Stomach (tissue), 8 donors: ENCODE measurements at regions not wholly inside any gene's neighbourhood (a gene's known extent, or its start where the extent isn't known, plus 50 kb on each side); places are given as distances from the start of the nearest gene placed in this dataset.

Source experiments
- DNase-seq, 2 donors: peaks; one replicate each; pipeline versions ENCODE4 v3.0.0 to v3.0.0-alpha.2; 2013 to 2019
- H3K27ac ChIP-seq, 5 donors: fragments of 200-600 bp in 4 of 5; sonication (generic) in 4 of 5; one replicate each; pipeline ENCODE4 v1.5.1; 2013 to 2019; ENCODE audit warnings: mild to moderate bottlenecking in 1 of 5, moderate library complexity in 1 of 5
- H3K27me3 ChIP-seq, 3 donors: fragments of 200-600 bp; sonication (generic); one replicate each; pipeline ENCODE4 v1.5.1; 2017 to 2019; ENCODE audit warnings: mixed run types in 1 of 3
- H3K36me3 ChIP-seq, 4 donors: fragments of 200-600 bp; sonication (generic); 1 replicate in 3 of 4; 2 replicates in 1 of 4; pipeline ENCODE4 v1.5.1; 2016 to 2019
- H3K4me1 ChIP-seq, 4 donors: fragments of 200-600 bp; sonication (generic); one replicate each; pipeline ENCODE4 v1.5.1; 2016 to 2019
- H3K4me3 ChIP-seq, 4 donors: fragments of 200-600 bp; sonication (generic) in 3 of 4; one replicate each; pipeline ENCODE4 v1.5.1; 2016 to 2019; ENCODE audit warnings: mild to moderate bottlenecking in 1 of 4
- H3K9me3 ChIP-seq, 4 donors: fragments of 200-600 bp; sonication (generic); one replicate each; pipeline ENCODE4 v1.5.1; 2016 to 2019
- EP300 ChIP-seq: sonication (generic); formaldehyde crosslinking; IDR thresholded peaks from one replicate; pipeline ENCODE4 v1.6.1; 2017; ENCODE audit warnings: antibody characterized with exemption
- POLR2A ChIP-seq, 4 donors: fragments of 450-650 bp; IDR thresholded peaks; one replicate each; pipeline ENCODE4 v1.6.1; 2016; ENCODE audit warnings: antibody characterized with exemption in 4 of 4, control low read depth in 2 of 4, mild to moderate bottlenecking in 1 of 4, moderate library complexity in 1 of 4
- POLR2AphosphoS5 ChIP-seq, 3 donors: sonication (generic); formaldehyde crosslinking; IDR thresholded peaks; one replicate each; pipeline ENCODE4 v1.6.1; 2016; ENCODE audit warnings: antibody characterized with exemption in 3 of 3
- WGBS, 5 donors: extraction: QIAGEN DNeasy Blood & Tissue Kit in 3 of 5; methylation state at CpG; one replicate each; pipeline versions ENCODE4 v1.1.5 to v1.1.7; 2013 to 2018; 5-methylcytosine and 5-hydroxymethylcytosine counted together
- intact Hi-C: fragments of 100-400 bp; cut with DNase I; formaldehyde crosslinking; loops from one replicate; pipeline ENCODE4 v1.15.1; 2023; ENCODE audit warnings: low total_unique reads
- TF ChIP-seq, protein P1 (sequence below), 7 experiments: fragments of 450-650 bp in 4 of 7; fragments of 200-600 bp in 3 of 7; sonication (generic) in 3 of 7; IDR thresholded peaks; one replicate each; pipeline ENCODE4 v1.5.1; 2016 to 2019; ENCODE audit warnings: antibody characterized with exemption in 7 of 7, control low read depth in 2 of 7, mild to moderate bottlenecking in 1 of 7
- donor health status: healthy with polysubstance abuse.
- donor health status: Bipolar disorder and iron deficiency.
- donor health status: healthy.

GRCh38 chr17:34527908-34528470 is 51.4 kb upstream of the TMEM132E start:
- Histone ChIP-seq H3K36me3 (no peaks in the 10 kb centered on the region), H3K9me3 (no peaks in the 10 kb centered on the region), H3K4me1 (no peaks in the 10 kb centered on the region), H3K4me3 (no peak overlapping the region), H3K27ac (no peak overlapping the region), H3K27me3 (peaks cover 0 to 63% (median 5%) of the 10 kb centered on the region in 3 donors)
- 58 to 66% (median 62%) methylated on average over 13 of the region's 13 CpGs for WGBS, 5 donors
- no peak for TF ChIP-seq POLR2AphosphoS5 (IDR thresholded peaks at IDR 0.05)
- TF ChIP-seq, protein P1, sequence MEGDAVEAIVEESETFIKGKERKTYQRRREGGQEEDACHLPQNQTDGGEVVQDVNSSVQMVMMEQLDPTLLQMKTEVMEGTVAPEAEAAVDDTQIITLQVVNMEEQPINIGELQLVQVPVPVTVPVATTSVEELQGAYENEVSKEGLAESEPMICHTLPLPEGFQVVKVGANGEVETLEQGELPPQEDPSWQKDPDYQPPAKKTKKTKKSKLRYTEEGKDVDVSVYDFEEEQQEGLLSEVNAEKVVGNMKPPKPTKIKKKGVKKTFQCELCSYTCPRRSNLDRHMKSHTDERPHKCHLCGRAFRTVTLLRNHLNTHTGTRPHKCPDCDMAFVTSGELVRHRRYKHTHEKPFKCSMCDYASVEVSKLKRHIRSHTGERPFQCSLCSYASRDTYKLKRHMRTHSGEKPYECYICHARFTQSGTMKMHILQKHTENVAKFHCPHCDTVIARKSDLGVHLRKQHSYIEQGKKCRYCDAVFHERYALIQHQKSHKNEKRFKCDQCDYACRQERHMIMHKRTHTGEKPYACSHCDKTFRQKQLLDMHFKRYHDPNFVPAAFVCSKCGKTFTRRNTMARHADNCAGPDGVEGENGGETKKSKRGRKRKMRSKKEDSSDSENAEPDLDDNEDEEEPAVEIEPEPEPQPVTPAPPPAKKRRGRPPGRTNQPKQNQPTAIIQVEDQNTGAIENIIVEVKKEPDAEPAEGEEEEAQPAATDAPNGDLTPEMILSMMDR (IDR thresholded peaks at IDR 0.05) = no peak
- no peak for TF ChIP-seq EP300
- TF ChIP-seq POLR2A (IDR thresholded peaks at IDR 0.05) = no peak
- intact Hi-C loops = no loop called here
- no peak for DNase-seq

DNA sequence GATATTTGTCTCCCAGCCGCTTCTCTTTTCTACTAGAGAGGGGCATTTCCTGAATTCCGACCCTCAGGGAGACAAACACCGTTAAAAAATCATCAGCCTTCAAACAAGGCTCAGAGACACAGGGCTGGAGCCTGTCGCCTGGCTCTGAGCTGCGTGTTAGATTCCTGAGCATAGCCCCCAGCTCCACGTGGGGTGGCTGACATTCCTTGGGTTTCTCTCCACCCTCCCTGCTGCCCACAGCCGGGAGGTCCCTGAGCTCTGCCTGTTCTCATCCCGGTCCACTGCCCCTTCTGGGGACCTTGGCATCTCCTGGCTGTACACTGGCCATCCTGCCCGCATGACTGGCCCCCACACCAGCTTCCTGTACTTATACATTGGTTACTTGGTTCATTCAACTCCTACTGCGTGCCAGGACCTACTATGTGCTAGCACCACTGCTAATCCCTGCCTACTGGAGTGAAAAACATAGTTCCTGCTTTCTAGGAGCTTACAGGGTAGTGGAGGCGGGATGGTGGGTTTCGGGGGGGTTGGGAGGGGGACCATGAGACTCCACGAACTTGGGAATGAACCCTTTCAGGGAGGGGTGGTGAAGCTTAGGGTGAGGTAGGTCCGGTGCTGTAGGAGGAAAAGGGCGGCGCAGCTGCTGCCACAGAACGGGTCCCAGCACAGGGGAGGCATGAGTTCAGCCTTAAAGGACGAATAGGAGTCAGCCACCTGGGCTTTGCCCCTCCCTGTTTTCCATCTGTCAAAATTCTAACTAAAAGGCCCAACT is 52.1 kb upstream of the TMEM132E start:
- Histone ChIP-seq H3K4me1 (no peaks in the 10 kb centered on the region), H3K4me3 (no peak overlapping the region), H3K36me3 (no peaks in the 10 kb centered on the region), H3K9me3 (no peaks in the 10 kb centered on the region), H3K27ac (no peak overlapping the region), H3K27me3 (peaks cover 0 to 62% (median 5%) of the 10 kb centered on the region in 3 donors)
- TF ChIP-seq POLR2AphosphoS5 (IDR thresholded peaks at IDR 0.05) = no peak
- TF ChIP-seq POLR2A (IDR thresholded peaks at IDR 0.05) = no peak
- TF ChIP-seq, protein P1 (IDR thresholded peaks at IDR 0.05) = no peak
- TF ChIP-seq EP300 = no peak
- 41 to 48% (median 44%) methylated on average over 18 of the region's 18 CpGs for WGBS, 5 donors
- intact Hi-C loops = no loop called here
- DNase-seq = no peak

GRCh38 chr17:34525651-34526050 is 53.7 kb upstream of the TMEM132E start:
- Histone ChIP-seq H3K27me3 (peaks cover 0 to 63% (median 5%) of the 10 kb centered on the region in 3 donors), H3K4me3 (no peak overlapping the region), H3K36me3 (no peaks in the 10 kb centered on the region), H3K27ac (no peak overlapping the region), H3K4me1 (no peaks in the 10 kb centered on the region), H3K9me3 (no peaks in the 10 kb centered on the region)
- intact Hi-C loops = no loop called here
- 24 to 40% (median 28%) methylated on average over 4 of the region's 4 CpGs for WGBS, 5 donors
- DNase-seq = no peak
- TF ChIP-seq, protein P1 (IDR thresholded peaks at IDR 0.05) = no peak
- no peak for TF ChIP-seq EP300
- no peak for TF ChIP-seq POLR2AphosphoS5 (IDR thresholded peaks at IDR 0.05)
- no peak for TF ChIP-seq POLR2A (IDR thresholded peaks at IDR 0.05)

GRCh38 chr17:34521955-34522354 is 57.4 kb upstream of the TMEM132E start:
- WGBS, 5 donors = 70 to 82% (median 76%) methylated on average over 11 of the region's 11 CpGs
- Histone ChIP-seq H3K36me3 (no peaks in the 10 kb centered on the region), H3K4me3 (no peak overlapping the region), H3K27ac (no peak overlapping the region), H3K9me3 (no peaks in the 10 kb centered on the region), H3K27me3 (peaks cover 0 to 51% (median 0%) of the 10 kb centered on the region in 3 donors), H3K4me1 (no peaks in the 10 kb centered on the region)
- intact Hi-C loops = no loop called here
- TF ChIP-seq EP300 (no peak), POLR2AphosphoS5 (IDR thresholded peaks at IDR 0.05) (no peak), POLR2A (IDR thresholded peaks at IDR 0.05) (no peak)
- TF ChIP-seq, protein P1 (IDR thresholded peaks at IDR 0.05) = no peak
- DNase-seq = no peak
